Upper lobe of left lung (tissue), 6 donors: ENCODE measurements at regions not wholly inside any gene's neighbourhood (a gene's known extent, or its start where the extent isn't known, plus 50 kb on each side); places are given as distances from the start of the nearest gene placed in this dataset.

Source experiments
- ATAC-seq, 2 donors: fragments of 200-7000 bp; cut with Tn5 transposase; one replicate each; pipeline ENCODE4 v1.9.1; 2022; ENCODE audit warnings: mild to moderate bottlenecking in 2 of 2, moderate library complexity in 2 of 2; ENCODE audit not compliant: low FRiP score in 2 of 2
- DNase-seq, 2 donors: peaks; one replicate each; pipeline ENCODE4 v3.0.0-alpha.2; 2019 to 2020
- H3K27ac ChIP-seq, 4 donors: fragments of 200-600 bp; sonication (generic); one replicate each; pipeline ENCODE4 v1.5.1; 2016 to 2019
- H3K27me3 ChIP-seq, 4 donors: fragments of 200-600 bp; sonication (generic); one replicate each; pipeline ENCODE4 v1.5.1; 2017 to 2019
- H3K36me3 ChIP-seq, 4 donors: fragments of 200-600 bp; sonication (generic); one replicate each; pipeline ENCODE4 v1.5.1; 2016 to 2019
- H3K4me1 ChIP-seq, 4 donors: fragments of 200-600 bp; sonication (generic); one replicate each; pipeline ENCODE4 v1.5.1; 2018 to 2019
- H3K4me3 ChIP-seq, 4 donors: fragments of 200-600 bp; sonication (generic); one replicate each; pipeline ENCODE4 v1.5.1; 2017 to 2019; ENCODE audit warnings: mild to moderate bottlenecking in 2 of 4, moderate library complexity in 1 of 4
- H3K9me3 ChIP-seq, 4 donors: fragments of 200-600 bp; sonication (generic); one replicate each; pipeline ENCODE4 v1.5.1; 2018 to 2019
- CTCF ChIP-seq, 6 experiments: fragments of 450-650 bp in 4 of 6; fragments of 200-600 bp in 2 of 6; sonication (generic) in 2 of 6; IDR thresholded peaks; one replicate each; pipeline ENCODE4 v1.5.1; 2016 to 2019; ENCODE audit warnings: antibody characterized with exemption in 6 of 6
- EP300 ChIP-seq, 4 donors: sonication (generic); formaldehyde crosslinking; IDR thresholded peaks; one replicate each; pipeline ENCODE4 v1.5.1; 2017; ENCODE audit warnings: antibody characterized with exemption in 4 of 4, control low read depth in 2 of 4
- POLR2A ChIP-seq, 4 donors: fragments of 450-650 bp; IDR thresholded peaks; one replicate each; pipeline ENCODE4 v1.5.1; 2016 to 2017; ENCODE audit warnings: antibody characterized with exemption in 4 of 4, mild to moderate bottlenecking in 2 of 4
- POLR2AphosphoS5 ChIP-seq, 2 donors: sonication (generic); formaldehyde crosslinking; IDR thresholded peaks; one replicate each; pipeline ENCODE4 v1.5.1; 2017; ENCODE audit warnings: antibody characterized with exemption in 2 of 2
- WGBS, 2 donors: methylation state at CpG; one replicate each; pipeline ENCODE4 v1.1.5; 2017 to 2018; 5-methylcytosine and 5-hydroxymethylcytosine counted together
- donor health status: DM: no; HTN: no; CAD: no; lungs with moderate emphysema.
- donor health status: DM: no; HTN: yes; CAD: no; lungs with severe emphysema.

DNA sequence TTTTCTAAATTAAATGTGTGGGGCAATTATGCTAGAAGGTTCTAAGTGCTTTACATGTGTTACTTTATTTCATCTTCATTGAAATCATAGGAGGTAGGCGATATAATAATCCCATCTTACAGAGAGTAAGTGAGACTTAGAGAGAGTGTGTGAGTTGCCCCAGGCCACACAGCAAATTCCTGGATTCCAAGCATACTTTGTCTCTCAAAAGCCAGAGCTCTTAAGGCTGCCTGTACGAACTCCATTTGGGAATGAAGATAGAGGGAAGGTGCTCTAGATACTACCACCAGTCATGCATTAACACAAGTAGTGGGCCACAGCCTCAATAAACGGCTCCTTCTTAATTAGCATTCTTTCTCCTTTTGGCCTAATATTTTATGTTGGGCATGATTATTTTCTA, 170.1 kb downstream of the SIPA1L2 start:
- DNase-seq, result no peak
- Histone ChIP-seq H3K9me3 (no peaks in the 10 kb centered on the region), H3K36me3 (peaks cover 0 to 23% (median under 1%) of the 10 kb centered on the region in 4 donors), H3K27me3 (no peaks in the 10 kb centered on the region), H3K4me1 (peaks cover 0 to 8% (median 3%) of the 10 kb centered on the region in 4 donors), H3K4me3 (no peak overlapping the region), H3K27ac (no peak overlapping the region)
- no peak for ATAC-seq
- no peak for TF ChIP-seq POLR2A (IDR thresholded peaks at IDR 0.05)
- TF ChIP-seq EP300 (IDR thresholded peaks at IDR 0.05), result no peak
- no peak for TF ChIP-seq CTCF (IDR thresholded peaks at IDR 0.05)
- no peak for TF ChIP-seq POLR2AphosphoS5 (IDR thresholded peaks at IDR 0.05)
- 50 to 54% methylated on average over 3 of the region's 3 CpGs for WGBS, 2 donors

DNA sequence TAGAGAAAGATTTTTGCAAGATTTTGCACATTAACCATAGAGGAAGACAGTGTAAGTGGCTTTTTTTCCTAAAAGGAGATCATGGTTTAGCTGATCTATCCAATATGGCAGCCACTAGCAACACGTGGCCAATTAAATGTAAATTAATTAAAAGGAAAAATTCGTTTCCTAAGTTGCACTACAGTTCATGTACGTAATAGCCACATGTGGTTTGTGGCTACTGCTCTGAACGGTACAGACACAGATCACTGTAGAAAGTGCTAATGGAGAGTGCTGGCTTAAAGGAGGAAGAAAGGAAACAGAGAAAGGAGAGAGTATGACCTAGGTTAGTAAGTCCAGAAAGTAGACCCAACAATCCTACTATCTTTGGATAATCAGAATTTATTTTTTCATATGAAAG, 170.8 kb downstream of the SIPA1L2 start:
- Histone ChIP-seq H3K9me3 (no peaks in the 10 kb centered on the region), H3K4me3 (no peak overlapping the region), H3K27me3 (no peaks in the 10 kb centered on the region), H3K4me1 (peaks cover 0 to 8% (median 3%) of the 10 kb centered on the region in 4 donors), H3K36me3 (peaks cover 0 to 17% (median 0%) of the 10 kb centered on the region in 4 donors), H3K27ac (no peak overlapping the region)
- ATAC-seq, result no peak
- no peak for DNase-seq
- WGBS, 2 donors, result 58 to 78% methylated on average over 4 of the region's 4 CpGs
- no peak for TF ChIP-seq CTCF (IDR thresholded peaks at IDR 0.05)
- TF ChIP-seq EP300 (IDR thresholded peaks at IDR 0.05), result no peak
- TF ChIP-seq POLR2AphosphoS5 (IDR thresholded peaks at IDR 0.05), result no peak
- TF ChIP-seq POLR2A (IDR thresholded peaks at IDR 0.05), result no peak

GRCh38 chr1:232457595-232457994, 172.3 kb downstream of the SIPA1L2 start:
- WGBS, 2 donors, result 52 to 54% methylated on average over 3 of the region's 3 CpGs

DNA sequence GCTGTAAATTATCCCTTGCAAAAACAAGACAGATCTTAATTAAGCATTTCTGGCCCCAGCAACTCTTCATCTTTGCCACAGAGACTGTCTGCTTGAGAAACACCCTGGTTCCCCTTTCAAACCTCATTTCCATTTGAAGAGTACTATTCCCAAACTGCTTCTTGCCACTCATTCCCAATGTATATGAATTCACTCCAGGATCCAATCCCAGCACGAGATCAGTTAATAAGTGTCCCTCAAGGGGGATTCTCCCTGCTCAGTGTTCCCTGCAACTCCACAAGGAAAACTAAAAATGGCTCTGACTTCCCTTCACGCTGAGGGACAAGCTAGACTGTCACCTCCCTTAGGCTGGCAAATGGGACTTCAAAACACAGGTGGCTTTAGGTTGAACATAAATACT, 173.2 kb downstream of the SIPA1L2 start:
- WGBS, 2 donors, result 62 to 68% methylated on average over 2 of the region's 2 CpGs
- DNase-seq, result no peak
- Histone ChIP-seq H3K27ac (no peak overlapping the region), H3K4me1 (peaks cover 0 to 14% (median 5%) of the 10 kb centered on the region in 4 donors), H3K36me3 (peaks cover 0 to 13% (median 0%) of the 10 kb centered on the region in 4 donors), H3K4me3 (no peak overlapping the region), H3K9me3 (no peaks in the 10 kb centered on the region), H3K27me3 (no peaks in the 10 kb centered on the region)
- TF ChIP-seq EP300 (IDR thresholded peaks at IDR 0.05) (no peak), POLR2A (IDR thresholded peaks at IDR 0.05) (no peak), POLR2AphosphoS5 (IDR thresholded peaks at IDR 0.05) (no peak), CTCF (IDR thresholded peaks at IDR 0.05) (no peak)
- ATAC-seq, result no peak

More at GRCh38 chr1:232457595-232457994, 172.3 kb downstream of the SIPA1L2 start:
- H3K4me1 ChIP-seq, result peaks cover 0 to 8% (median 5%) of the 10 kb centered on the region in 4 donors
- TF ChIP-seq POLR2AphosphoS5 (IDR thresholded peaks at IDR 0.05), result no peak
- no peak for TF ChIP-seq EP300 (IDR thresholded peaks at IDR 0.05)
- TF ChIP-seq CTCF (IDR thresholded peaks at IDR 0.05), result no peak
- TF ChIP-seq POLR2A (IDR thresholded peaks at IDR 0.05), result no peak
- H3K9me3 ChIP-seq, result no peaks in the 10 kb centered on the region
- no peaks in the 10 kb centered on the region for H3K27me3 ChIP-seq
- ATAC-seq (peak in 1 of 2 donors; percentile 43), DNase-seq (no peak)
- peaks cover 0 to 13% (median 0%) of the 10 kb centered on the region in 4 donors for H3K36me3 ChIP-seq
- H3K4me3 ChIP-seq, result no peak overlapping the region
- H3K27ac ChIP-seq, result no peak overlapping the region

- Histone ChIP-seq H3K4me3 (no peak overlapping the region), H3K27ac (no peak overlapping the region), H3K9me3 (no peaks in the 10 kb centered on the region), H3K4me1 (peaks cover 0 to 14% (median 5%) of the 10 kb centered on the region in 4 donors), H3K27me3 (no peaks in the 10 kb centered on the region), H3K36me3 (no peaks in the 10 kb centered on the region)
- TF ChIP-seq CTCF (IDR thresholded peaks at IDR 0.05) (no peak), POLR2A (IDR thresholded peaks at IDR 0.05) (no peak), EP300 (IDR thresholded peaks at IDR 0.05) (no peak), POLR2AphosphoS5 (IDR thresholded peaks at IDR 0.05) (no peak)
- 68 to 72% methylated on average over 7 of the region's 7 CpGs for WGBS, 2 donors
- no peak for ATAC-seq
- no peak for DNase-seq
Measured at GRCh38 chr1:232454227-232454886, 175.6 kb downstream of the SIPA1L2 start.
